Neural crest cell (in vitro differentiated cells): ENCODE measurements at regions not wholly inside any gene's neighbourhood (a gene's known extent, or its start where the extent isn't known, plus 50 kb on each side); places are given as distances from the start of the nearest gene placed in this dataset.

Experiments used
- DNase-seq: peaks from one replicate; pipeline ENCODE4 v3.0.0; 2021; ENCODE audit warnings: low read depth, mixed read lengths, low spot score
- H3K27ac Mint-ChIP-seq: one replicate; pipeline ENCODE4 v1.8.0; 2021; ENCODE audit warnings: mild to moderate bottlenecking, mixed read lengths; ENCODE audit not compliant: unreplicated experiment
- H3K27me3 Mint-ChIP-seq: 2 replicates; pipeline ENCODE4 v1.8.0; 2021; ENCODE audit warnings: low read depth, mild to moderate bottlenecking, mixed read lengths
- H3K36me3 Mint-ChIP-seq: 2 replicates; pipeline ENCODE4 v1.8.0; 2021; ENCODE audit warnings: low read depth, mild to moderate bottlenecking, mixed read lengths
- H3K4me1 Mint-ChIP-seq: 2 replicates; pipeline ENCODE4 v1.8.0; 2021; ENCODE audit warnings: mixed read lengths
- H3K4me3 Mint-ChIP-seq: one replicate; pipeline ENCODE4 v1.8.0; 2021; ENCODE audit warnings: mild to moderate bottlenecking, mixed read lengths
- H3K9me3 Mint-ChIP-seq: 2 replicates; pipeline ENCODE4 v1.8.0; 2021; ENCODE audit warnings: mixed read lengths
- TF ChIP-seq, protein P1 (sequence below): fragments of 200-600 bp; sonication (generic); conservative IDR thresholded peaks from 2 replicates; pipeline ENCODE4 v1.5.0; 2021; ENCODE audit warnings: antibody characterized with exemption, mild to moderate bottlenecking

GRCh38 chr11:92829671-92830070, 139.8 kb upstream of the MTNR1B start:
- Mint-ChIP-seq H3K27me3 (no peaks in the 10 kb centered on the region), H3K27ac (no peak overlapping the region)

GRCh38 chr11:92830377-92831155, 138.9 kb upstream of the MTNR1B start:
- Mint-ChIP-seq H3K36me3 (peaks cover 3% of the 10 kb centered on the region), H3K4me3 (no peak overlapping the region), H3K4me1 (peaks cover 29% of the 10 kb centered on the region), H3K27ac (no peak overlapping the region), H3K9me3 (no peaks in the 10 kb centered on the region), H3K27me3 (no peaks in the 10 kb centered on the region)
- DNase-seq, result no peak
- TF ChIP-seq, protein P1, sequence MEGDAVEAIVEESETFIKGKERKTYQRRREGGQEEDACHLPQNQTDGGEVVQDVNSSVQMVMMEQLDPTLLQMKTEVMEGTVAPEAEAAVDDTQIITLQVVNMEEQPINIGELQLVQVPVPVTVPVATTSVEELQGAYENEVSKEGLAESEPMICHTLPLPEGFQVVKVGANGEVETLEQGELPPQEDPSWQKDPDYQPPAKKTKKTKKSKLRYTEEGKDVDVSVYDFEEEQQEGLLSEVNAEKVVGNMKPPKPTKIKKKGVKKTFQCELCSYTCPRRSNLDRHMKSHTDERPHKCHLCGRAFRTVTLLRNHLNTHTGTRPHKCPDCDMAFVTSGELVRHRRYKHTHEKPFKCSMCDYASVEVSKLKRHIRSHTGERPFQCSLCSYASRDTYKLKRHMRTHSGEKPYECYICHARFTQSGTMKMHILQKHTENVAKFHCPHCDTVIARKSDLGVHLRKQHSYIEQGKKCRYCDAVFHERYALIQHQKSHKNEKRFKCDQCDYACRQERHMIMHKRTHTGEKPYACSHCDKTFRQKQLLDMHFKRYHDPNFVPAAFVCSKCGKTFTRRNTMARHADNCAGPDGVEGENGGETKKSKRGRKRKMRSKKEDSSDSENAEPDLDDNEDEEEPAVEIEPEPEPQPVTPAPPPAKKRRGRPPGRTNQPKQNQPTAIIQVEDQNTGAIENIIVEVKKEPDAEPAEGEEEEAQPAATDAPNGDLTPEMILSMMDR, result no peak

More at GRCh38 chr11:92829671-92830070, 139.8 kb upstream of the MTNR1B start:
- peaks cover 29% of the 10 kb centered on the region for H3K4me1 Mint-ChIP-seq
- H3K9me3 Mint-ChIP-seq, result no peaks in the 10 kb centered on the region
- H3K36me3 Mint-ChIP-seq, result peaks cover 3% of the 10 kb centered on the region
- no peak overlapping the region for H3K4me3 Mint-ChIP-seq
- no peak for DNase-seq
- TF ChIP-seq, protein P1, result no peak

- no peak for DNase-seq
- peaks cover 21% of the 10 kb centered on the region for H3K4me1 Mint-ChIP-seq
- H3K9me3 Mint-ChIP-seq, result no peaks in the 10 kb centered on the region
- no peak overlapping the region for H3K27ac Mint-ChIP-seq
- H3K27me3 Mint-ChIP-seq, result no peaks in the 10 kb centered on the region
- peaks cover 3% of the 10 kb centered on the region for H3K36me3 Mint-ChIP-seq
- no peak overlapping the region for H3K4me3 Mint-ChIP-seq
- TF ChIP-seq, protein P1, result no peak
These were observed 135.0 kb upstream of the MTNR1B start for GRCh38 chr11:92834296-92835020.

- no peaks in the 10 kb centered on the region for H3K9me3 Mint-ChIP-seq
- H3K4me3 Mint-ChIP-seq, result no peak overlapping the region
- TF ChIP-seq, protein P1, result no peak
- no peak for DNase-seq
- H3K27ac Mint-ChIP-seq, result no peak overlapping the region
- H3K4me1 Mint-ChIP-seq, result peaks cover 32% of the 10 kb centered on the region
- peaks cover 5% of the 10 kb centered on the region for H3K36me3 Mint-ChIP-seq
- H3K27me3 Mint-ChIP-seq, result no peaks in the 10 kb centered on the region
These were observed 131.9 kb upstream of the MTNR1B start for GRCh38 chr11:92837595-92837994.

DNA sequence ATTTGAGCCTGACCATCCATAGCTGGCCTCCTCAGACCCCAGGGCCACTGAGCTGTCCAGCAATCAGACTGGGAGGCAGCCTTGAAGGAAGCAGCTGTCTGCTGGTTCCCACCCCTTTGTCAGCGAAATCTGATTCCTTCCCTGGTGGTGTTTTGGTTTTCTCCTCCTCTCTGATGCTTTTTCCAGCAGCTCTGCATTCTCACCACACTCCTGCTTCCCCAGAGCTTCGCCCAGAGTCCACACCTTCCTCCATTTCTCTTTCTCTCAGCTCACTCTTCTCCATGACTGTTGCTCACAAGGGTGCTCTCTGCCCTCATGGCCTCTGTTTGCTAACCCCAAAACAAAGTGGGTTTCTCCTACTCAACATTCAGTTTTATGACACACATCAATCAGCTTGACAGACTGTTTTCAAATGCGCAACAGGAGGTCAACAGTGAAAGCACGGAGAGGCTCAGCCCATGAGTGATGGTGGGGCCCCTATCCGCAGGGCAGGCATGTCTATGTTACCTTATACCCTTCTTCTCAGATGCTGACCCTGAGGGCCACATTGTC, 130.6 kb upstream of the MTNR1B start:
- TF ChIP-seq, protein P1, result no peak
- H3K4me3 Mint-ChIP-seq, result no peak overlapping the region
- H3K27ac Mint-ChIP-seq, result no peak overlapping the region
- H3K4me1 Mint-ChIP-seq, result peaks cover 38% of the 10 kb centered on the region
- H3K9me3 Mint-ChIP-seq, result no peaks in the 10 kb centered on the region
- H3K27me3 Mint-ChIP-seq, result no peaks in the 10 kb centered on the region
- peaks cover 9% of the 10 kb centered on the region for H3K36me3 Mint-ChIP-seq
- no peak for DNase-seq
